IMR-90 (cell line): ENCODE measurements at regions not wholly inside any gene's neighbourhood (a gene's known extent, or its start where the extent isn't known, plus 50 kb on each side); places are given as distances from the start of the nearest gene placed in this dataset.

Experiments
- ATAC-seq: fragments of 200-7000 bp; cut with Tn5 transposase; 2 replicates; pipeline ENCODE4 v1.9.1; 2020; ENCODE audit warnings: low read depth, mild to moderate bottlenecking, moderate library complexity
- BruUV-seq: library from RNA; stranded (reverse); fragments of 400-500 nt; replicated peaks from 2 replicates; lab custom pipeline; 2021; lab: Mats Ljungman, UMichigan
- CTCF ChIA-PET: fragments of 300-600 bp; formaldehyde crosslinking; extraction: SDS; loops from one replicate; lab custom pipeline; 2021; ENCODE audit warnings: antibody characterized with exemption; lab: Yijun Ruan, JAX
- POLR2A ChIA-PET: fragments of 300-600 bp; sonication (Branson Sonifier 250); formaldehyde crosslinking; loops from one replicate; lab custom pipeline; 2022; ENCODE audit warnings: antibody characterized with exemption; ENCODE audit not compliant: unreplicated experiment; lab: Charles Lee
- DNase-seq: peaks from one replicate; pipeline ENCODE4 v3.0.0; 2013
- H2AFZ ChIP-seq: replicated peaks from 2 replicates; pipeline ENCODE3; 2013; ENCODE audit warnings: low read length, mild to moderate bottlenecking; ENCODE audit not compliant: poor library complexity
- H2AK5ac ChIP-seq: 2 replicates; pipeline ENCODE4 v1.6.1; 2013; ENCODE audit warnings: low read depth, low read length, inconsistent platforms
- H2AK9ac ChIP-seq: replicated peaks from 2 replicates; pipeline ENCODE3; 2013; ENCODE audit warnings: mild to moderate bottlenecking, low read depth, low read length, moderate library complexity; ENCODE audit not compliant: poor library complexity
- H2BK120ac ChIP-seq: 2 replicates; pipeline ENCODE4 v1.6.1; 2013; ENCODE audit warnings: low read depth, low read length, inconsistent platforms
- H2BK15ac ChIP-seq: 3 replicates; pipeline ENCODE4 v1.6.1; 2013; ENCODE audit warnings: low read depth, low read length, inconsistent platforms
- H2BK20ac ChIP-seq: 2 replicates; pipeline ENCODE4 v1.6.1; 2013; ENCODE audit warnings: low read depth, mild to moderate bottlenecking, inconsistent platforms, low read length, moderate library complexity
- H2BK5ac ChIP-seq: 2 replicates; pipeline ENCODE4 v1.6.1; 2013; ENCODE audit warnings: mild to moderate bottlenecking, low read depth, low read length, inconsistent platforms; ENCODE audit not compliant: poor library complexity, severe bottlenecking
- H3K14ac ChIP-seq: replicated peaks from 2 replicates; pipeline ENCODE4 v1.6.1; 2013; ENCODE audit warnings: low read depth, low read length, inconsistent platforms
- H3K18ac ChIP-seq: 2 replicates; pipeline ENCODE4 v1.6.1; 2013; ENCODE audit warnings: low read depth, low read length, control low read depth
- H3K23ac ChIP-seq: 2 replicates; pipeline ENCODE4 v1.6.1; 2013; ENCODE audit warnings: low read depth, low read length, inconsistent platforms
- H3K27ac ChIP-seq: 2 replicates; pipeline ENCODE4 v1.5.1; 2013; ENCODE audit warnings: mild to moderate bottlenecking, control low read depth, low read length; ENCODE audit not compliant: insufficient read depth
- H3K27me3 ChIP-seq: 2 replicates; pipeline ENCODE4 v1.6.1; 2013; ENCODE audit warnings: low read length; ENCODE audit not compliant: control insufficient read depth, insufficient read depth
- H3K36me3 ChIP-seq: 2 replicates; pipeline ENCODE4 v1.6.1; 2013; ENCODE audit warnings: low read length, mixed read lengths; ENCODE audit not compliant: control insufficient read depth, insufficient read depth
- H3K4ac ChIP-seq: 2 replicates; pipeline ENCODE4 v1.6.1; 2013; ENCODE audit warnings: low read depth, low read length, inconsistent platforms
- H3K4me1 ChIP-seq: 2 replicates; pipeline ENCODE4 v1.6.1; 2013; ENCODE audit warnings: low read length, mixed read lengths; ENCODE audit not compliant: control insufficient read depth, insufficient read depth
- H3K4me2 ChIP-seq: 2 replicates; pipeline ENCODE4 v1.6.1; 2013; ENCODE audit warnings: low read depth, mild to moderate bottlenecking, control low read depth, low read length, moderate library complexity
- H3K4me3 ChIP-seq: 2 replicates; pipeline ENCODE4 v1.5.1; 2013; ENCODE audit warnings: low read depth, mild to moderate bottlenecking, control low read depth, low read length, moderate library complexity; ENCODE audit not compliant: insufficient read depth
- H3K56ac ChIP-seq: 2 replicates; pipeline ENCODE4 v1.6.1; 2013; ENCODE audit warnings: low read length, inconsistent platforms; ENCODE audit not compliant: insufficient read depth; ENCODE audit errors: extremely low read depth
- H3K79me1 ChIP-seq, 2 experiments: 2 replicates each; pipeline ENCODE4 v1.6.1; 2013; ENCODE audit warnings: low read length in 2 of 2, inconsistent platforms in 1 of 2, low read depth in 1 of 2
- H3K9ac ChIP-seq: 2 replicates; pipeline ENCODE4 v1.6.1; 2013; ENCODE audit warnings: low read depth, low read length, control low read depth
- H3K9me1 ChIP-seq: 2 replicates; pipeline ENCODE4 v1.6.1; 2013; ENCODE audit warnings: low read length, inconsistent platforms; ENCODE audit not compliant: insufficient read depth
- H3K9me3 ChIP-seq: 2 replicates; pipeline ENCODE4 v1.6.1; 2013; ENCODE audit warnings: low read length; ENCODE audit not compliant: control insufficient read depth, insufficient read depth
- H4K20me1 ChIP-seq: 2 replicates; pipeline ENCODE4 v1.6.1; 2013; ENCODE audit warnings: low read length, inconsistent platforms; ENCODE audit not compliant: insufficient read depth
- H4K5ac ChIP-seq: 2 replicates; pipeline ENCODE4 v1.6.1; 2013; ENCODE audit warnings: mild to moderate bottlenecking, low read depth, low read length, control low read depth
- H4K8ac ChIP-seq, 2 experiments: 2 replicates each; pipeline ENCODE4 v1.6.1; 2013; ENCODE audit warnings: low read depth in 2 of 2, low read length in 2 of 2, control low read depth in 1 of 2, inconsistent platforms in 1 of 2
- H4K91ac ChIP-seq: 2 replicates; pipeline ENCODE4 v1.6.1; 2013; ENCODE audit warnings: low read depth, low read length, inconsistent platforms; ENCODE audit not compliant: insufficient read depth
- BHLHE40 ChIP-seq: fragments of 150-350 bp; IDR thresholded peaks from 2 replicates; pipeline ENCODE4 v1.6.1; 2016; ENCODE audit warnings: mild to moderate bottlenecking, low read depth, low read length
- CEBPB ChIP-seq: IDR thresholded peaks from 2 replicates; pipeline ENCODE4 v1.6.1; 2012; ENCODE audit warnings: low read depth, low read length, improper control_type of control experiment
- CHD1 ChIP-seq: IDR thresholded peaks from 2 replicates; pipeline ENCODE4 v1.6.1; 2012; ENCODE audit warnings: low read depth, low read length, improper control_type of control experiment
- FOS ChIP-seq: fragments of 150-350 bp; IDR thresholded peaks from 2 replicates; pipeline ENCODE4 v1.6.1; 2016; ENCODE audit warnings: low read depth, low read length
- MAFK ChIP-seq: IDR thresholded peaks from 2 replicates; pipeline ENCODE4 v1.6.1; 2012; ENCODE audit warnings: low read depth, low read length, improper control_type of control experiment
- MAZ ChIP-seq: IDR thresholded peaks from 2 replicates; pipeline ENCODE4 v1.6.1; 2012; ENCODE audit warnings: low read depth, mild to moderate bottlenecking, low read length, improper control_type of control experiment, moderate library complexity, borderline replicate concordance
- MXI1 ChIP-seq: IDR thresholded peaks from 2 replicates; pipeline ENCODE4 v1.6.1; 2012; ENCODE audit warnings: low read depth, mild to moderate bottlenecking, low read length, moderate library complexity, borderline replicate concordance
- NFE2L2 ChIP-seq: fragments of 150-350 bp; IDR thresholded peaks from 2 replicates; pipeline ENCODE4 v1.6.1; 2016; ENCODE audit warnings: low read depth, mild to moderate bottlenecking, low read length
- POLR2A ChIP-seq: IDR thresholded peaks from 2 replicates; pipeline ENCODE4 v1.6.1; 2012; ENCODE audit warnings: mild to moderate bottlenecking, low read depth, low read length
- RAD21 ChIP-seq: IDR thresholded peaks from 2 replicates; pipeline ENCODE4 v1.6.1; 2012; ENCODE audit warnings: low read length, improper control_type of control experiment
- RCOR1 ChIP-seq: IDR thresholded peaks from 2 replicates; pipeline ENCODE4 v1.6.1; 2012; ENCODE audit warnings: mild to moderate bottlenecking, low read length, improper control_type of control experiment; ENCODE audit not compliant: insufficient replicate concordance
- RFX5 ChIP-seq: IDR thresholded peaks from 2 replicates; pipeline ENCODE4 v1.8.0; 2012; ENCODE audit warnings: low read depth, mild to moderate bottlenecking, low read length, moderate library complexity
- SMC3 ChIP-seq: fragments of 150-350 bp; IDR thresholded peaks from 2 replicates; pipeline ENCODE4 v1.6.1; 2016; ENCODE audit warnings: low read depth, mild to moderate bottlenecking, antibody characterized with exemption, low read length, moderate library complexity
- WGBS, 2 experiments: methylation state at CpG; one replicate each; pipeline versions ENCODE4 v1.1.5 to v1.1.7; 2013; ENCODE audit warnings: missing lambda C conversion rate in 2 of 2; ENCODE audit not compliant: insufficient read length in 1 of 2; ENCODE audit errors: extremely low coverage in 2 of 2; 5-methylcytosine and 5-hydroxymethylcytosine counted together
- dilution Hi-C: fragments of 300-500 bp; cut with HindIII; formaldehyde crosslinking; loops from one replicate; pipeline ENCODE4 v1.14.3; 2018; ENCODE audit warnings: low sequenced_read_pairs; ENCODE audit not compliant: unreplicated experiment
- in situ Hi-C: fragments of 300-500 bp; cut with MboI; formaldehyde crosslinking; loops from 3 replicates; pipeline ENCODE4 v1.14.3; 2019; ENCODE audit warnings: low sequenced_read_pairs, inconsistent platforms, mixed read lengths
- intact Hi-C: fragments of 100-400 bp; cut with micrococcal nuclease; formaldehyde crosslinking; loops from 2 replicates; pipeline ENCODE4 v1.10.0; 2022
- TF ChIP-seq, protein P1 (sequence below): fragments of 150-350 bp; IDR thresholded peaks from 2 replicates; pipeline ENCODE4 v1.6.1; 2016; ENCODE audit warnings: low read depth, mild to moderate bottlenecking, low read length, moderate library complexity, borderline replicate concordance
- TF ChIP-seq, protein P2 (sequence below): conservative IDR thresholded peaks from 2 replicates; pipeline ENCODE4 v1.5.1; 2012; ENCODE audit warnings: mild to moderate bottlenecking, low read depth, low read length, improper control_type of control experiment
- TF ChIP-seq, protein P3 (sequence below): fragments of 150-350 bp; IDR thresholded peaks from 2 replicates; pipeline ENCODE4 v1.6.1; 2017; ENCODE audit warnings: mild to moderate bottlenecking, antibody characterized with exemption, low read length, low read depth

DNA sequence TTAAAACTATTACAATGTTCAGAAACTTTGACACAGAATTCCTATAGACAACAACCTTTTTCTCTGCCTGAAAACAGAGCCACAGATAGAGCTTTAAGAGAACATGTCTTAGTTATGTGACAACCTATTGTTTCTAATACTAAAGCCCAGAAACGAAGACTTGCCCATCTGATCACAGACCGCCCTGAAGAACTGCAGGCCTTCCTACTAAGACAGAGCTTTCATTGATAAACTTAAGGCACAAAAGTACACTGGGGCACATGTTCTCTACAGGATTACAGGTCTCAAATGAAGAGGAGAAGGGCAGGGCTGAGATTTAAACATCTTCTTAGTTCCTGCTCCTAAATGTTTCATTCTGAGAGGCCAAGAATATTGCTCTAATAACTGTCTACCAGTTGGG, 452.7 kb downstream of the KCNT2 start:
- CTCF ChIA-PET, result interaction anchor here (0.6 kb wide), 1 partner anchor 59 kb away, joined by 3 read pairs; no protein-coding TSS in a partner anchor
- no TSS peak for BruUV-seq

More for the DNA sequence above, 452.7 kb downstream of the KCNT2 start:
- in situ Hi-C loops, result no loop called here
- intact Hi-C loops, result no loop called here
- no peak for DNase-seq
- ATAC-seq, result no peak
- TF ChIP-seq, protein P1, sequence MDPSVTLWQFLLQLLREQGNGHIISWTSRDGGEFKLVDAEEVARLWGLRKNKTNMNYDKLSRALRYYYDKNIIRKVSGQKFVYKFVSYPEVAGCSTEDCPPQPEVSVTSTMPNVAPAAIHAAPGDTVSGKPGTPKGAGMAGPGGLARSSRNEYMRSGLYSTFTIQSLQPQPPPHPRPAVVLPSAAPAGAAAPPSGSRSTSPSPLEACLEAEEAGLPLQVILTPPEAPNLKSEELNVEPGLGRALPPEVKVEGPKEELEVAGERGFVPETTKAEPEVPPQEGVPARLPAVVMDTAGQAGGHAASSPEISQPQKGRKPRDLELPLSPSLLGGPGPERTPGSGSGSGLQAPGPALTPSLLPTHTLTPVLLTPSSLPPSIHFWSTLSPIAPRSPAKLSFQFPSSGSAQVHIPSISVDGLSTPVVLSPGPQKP, result no peak
- TF ChIP-seq FOS, result no peak
- no peak for TF ChIP-seq RCOR1
- no peak for TF ChIP-seq RFX5
- TF ChIP-seq, protein P2, sequence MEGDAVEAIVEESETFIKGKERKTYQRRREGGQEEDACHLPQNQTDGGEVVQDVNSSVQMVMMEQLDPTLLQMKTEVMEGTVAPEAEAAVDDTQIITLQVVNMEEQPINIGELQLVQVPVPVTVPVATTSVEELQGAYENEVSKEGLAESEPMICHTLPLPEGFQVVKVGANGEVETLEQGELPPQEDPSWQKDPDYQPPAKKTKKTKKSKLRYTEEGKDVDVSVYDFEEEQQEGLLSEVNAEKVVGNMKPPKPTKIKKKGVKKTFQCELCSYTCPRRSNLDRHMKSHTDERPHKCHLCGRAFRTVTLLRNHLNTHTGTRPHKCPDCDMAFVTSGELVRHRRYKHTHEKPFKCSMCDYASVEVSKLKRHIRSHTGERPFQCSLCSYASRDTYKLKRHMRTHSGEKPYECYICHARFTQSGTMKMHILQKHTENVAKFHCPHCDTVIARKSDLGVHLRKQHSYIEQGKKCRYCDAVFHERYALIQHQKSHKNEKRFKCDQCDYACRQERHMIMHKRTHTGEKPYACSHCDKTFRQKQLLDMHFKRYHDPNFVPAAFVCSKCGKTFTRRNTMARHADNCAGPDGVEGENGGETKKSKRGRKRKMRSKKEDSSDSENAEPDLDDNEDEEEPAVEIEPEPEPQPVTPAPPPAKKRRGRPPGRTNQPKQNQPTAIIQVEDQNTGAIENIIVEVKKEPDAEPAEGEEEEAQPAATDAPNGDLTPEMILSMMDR, result no peak
- no peak for TF ChIP-seq SMC3
- TF ChIP-seq MXI1, result no peak
- TF ChIP-seq, protein P3, sequence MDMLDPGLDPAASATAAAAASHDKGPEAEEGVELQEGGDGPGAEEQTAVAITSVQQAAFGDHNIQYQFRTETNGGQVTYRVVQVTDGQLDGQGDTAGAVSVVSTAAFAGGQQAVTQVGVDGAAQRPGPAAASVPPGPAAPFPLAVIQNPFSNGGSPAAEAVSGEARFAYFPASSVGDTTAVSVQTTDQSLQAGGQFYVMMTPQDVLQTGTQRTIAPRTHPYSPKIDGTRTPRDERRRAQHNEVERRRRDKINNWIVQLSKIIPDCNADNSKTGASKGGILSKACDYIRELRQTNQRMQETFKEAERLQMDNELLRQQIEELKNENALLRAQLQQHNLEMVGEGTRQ, result no peak
- TF ChIP-seq MAFK, result no peak
- no peak for TF ChIP-seq POLR2A
- no peak for TF ChIP-seq NFE2L2
- no peak for TF ChIP-seq BHLHE40
- no peak for TF ChIP-seq MAZ
- no peak for TF ChIP-seq RAD21
- no peak for TF ChIP-seq CEBPB
- no peak for TF ChIP-seq CHD1
- POLR2A ChIA-PET, result no interaction called here
- no peak overlapping the region for H3K4ac ChIP-seq
- no peak overlapping the region for H4K91ac ChIP-seq
- H3K9me3 ChIP-seq, result no peaks in the 10 kb centered on the region
- no peak overlapping the region for H4K8ac ChIP-seq
- no peak overlapping the region for H2BK20ac ChIP-seq
- H3K56ac ChIP-seq, result no peak overlapping the region
- H3K14ac ChIP-seq, result no peak overlapping the region
- H3K18ac ChIP-seq, result no peak overlapping the region
- no peaks in the 10 kb centered on the region for H3K9me1 ChIP-seq
- H2AK5ac ChIP-seq, result no peak overlapping the region
- H3K4me3 ChIP-seq, result no peak overlapping the region
- no peaks in the 10 kb centered on the region for H4K20me1 ChIP-seq
- H2BK120ac ChIP-seq, result no peak overlapping the region
- no peaks in the 10 kb centered on the region for H3K36me3 ChIP-seq
- H2AFZ ChIP-seq, result no peak overlapping the region
- H4K5ac ChIP-seq, result no peak overlapping the region
- no peak overlapping the region for H3K9ac ChIP-seq
- H3K4me1 ChIP-seq, result no peaks in the 10 kb centered on the region; the same call in 1 of the 2 replicates
- H3K23ac ChIP-seq, result no peak overlapping the region
- dilution Hi-C loops, result no loop called here
- H3K27me3 ChIP-seq, result no peaks in the 10 kb centered on the region
- no peak overlapping the region for H2AK9ac ChIP-seq
- H3K4me2 ChIP-seq, result no peak overlapping the region
- H3K27ac ChIP-seq, result no peak overlapping the region
- no peaks in the 10 kb centered on the region for H3K79me1 ChIP-seq
- H2BK15ac ChIP-seq, result no peak overlapping the region
- H2BK5ac ChIP-seq, result no peak overlapping the region
- no CpG with 5 or more reads among the region's 2 CpGs for WGBS, 2 experiments
